ENCODE measurements at regions not wholly inside any gene's neighbourhood (a gene's known extent, or its start where the extent isn't known, plus 50 kb on each side); places are given as distances from the start of the nearest gene placed in this dataset.

DNA sequence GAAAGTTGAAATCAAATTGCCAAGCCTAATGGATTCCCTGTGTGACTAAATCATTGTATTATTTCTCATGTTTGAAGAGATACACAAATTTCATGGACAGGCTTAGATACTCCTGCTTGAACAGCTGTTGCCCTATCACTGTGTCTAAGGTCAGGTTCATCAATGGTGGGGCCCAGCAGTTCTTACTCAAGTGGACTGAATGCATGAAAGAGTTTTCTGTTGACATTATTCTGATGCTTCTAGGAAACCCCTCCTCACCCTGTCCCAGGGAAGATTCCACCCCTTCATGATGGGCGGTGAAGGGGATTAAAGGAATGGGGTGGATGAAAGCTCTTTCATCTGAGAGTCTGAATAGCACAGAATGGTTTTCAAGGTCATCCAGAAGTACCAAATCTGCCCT, 148.8 kb downstream of the INO80D start:
- DNase-seq: no peak

GRCh38 chr2:205936446-205936845, 149.5 kb downstream of the INO80D start:
- no peak for DNase-seq

DNA sequence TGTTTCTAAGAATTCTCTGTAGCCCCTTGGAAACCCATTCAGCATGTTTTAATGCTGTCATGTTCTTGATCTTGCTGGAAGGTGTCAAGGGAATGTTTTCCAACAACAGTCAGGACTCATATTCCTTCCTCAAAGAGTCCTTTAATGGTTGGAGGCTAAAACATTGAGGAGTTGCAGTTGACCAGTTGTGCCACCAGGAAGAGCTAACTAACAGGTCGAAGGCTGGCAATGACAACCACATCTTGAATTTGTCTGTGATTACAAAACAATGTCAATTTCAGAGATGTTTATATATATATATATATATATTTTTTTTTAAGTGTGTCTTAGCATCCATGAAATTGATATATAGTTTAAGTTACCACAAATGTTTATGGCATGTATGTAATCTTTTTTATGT, 151.5 kb downstream of the INO80D start:
- DNase-seq: no peak

DNA sequence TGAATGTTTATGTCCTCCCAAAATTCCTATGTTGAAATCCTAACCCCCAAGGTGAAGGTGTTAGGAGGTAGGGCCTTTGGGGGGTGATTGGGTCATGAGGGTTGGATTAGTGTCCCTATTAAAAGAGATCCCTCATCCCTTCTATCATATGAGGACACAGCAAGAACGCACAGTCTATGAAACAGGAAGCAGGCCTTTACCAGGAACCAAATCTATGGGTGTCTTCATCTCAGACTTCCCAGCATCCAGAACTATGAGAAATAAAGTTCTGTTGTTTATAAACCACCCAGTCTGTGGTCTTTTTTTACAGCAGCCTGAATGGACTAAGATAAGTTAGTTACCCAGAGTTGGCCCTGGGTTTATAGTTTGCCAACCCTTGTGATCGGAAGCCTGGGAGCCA, 153.1 kb downstream of the INO80D start:
- no peak for DNase-seq

- no peak for DNase-seq
Measured at GRCh38 chr2:205931388-205931787, 154.6 kb downstream of the INO80D start.

GRCh38 chr2:205930209-205930608, 155.8 kb downstream of the INO80D start:
- DNase-seq: no peak

GRCh38 chr2:205929246-205929942, 156.6 kb downstream of the INO80D start:
- no peak for DNase-seq

DNA sequence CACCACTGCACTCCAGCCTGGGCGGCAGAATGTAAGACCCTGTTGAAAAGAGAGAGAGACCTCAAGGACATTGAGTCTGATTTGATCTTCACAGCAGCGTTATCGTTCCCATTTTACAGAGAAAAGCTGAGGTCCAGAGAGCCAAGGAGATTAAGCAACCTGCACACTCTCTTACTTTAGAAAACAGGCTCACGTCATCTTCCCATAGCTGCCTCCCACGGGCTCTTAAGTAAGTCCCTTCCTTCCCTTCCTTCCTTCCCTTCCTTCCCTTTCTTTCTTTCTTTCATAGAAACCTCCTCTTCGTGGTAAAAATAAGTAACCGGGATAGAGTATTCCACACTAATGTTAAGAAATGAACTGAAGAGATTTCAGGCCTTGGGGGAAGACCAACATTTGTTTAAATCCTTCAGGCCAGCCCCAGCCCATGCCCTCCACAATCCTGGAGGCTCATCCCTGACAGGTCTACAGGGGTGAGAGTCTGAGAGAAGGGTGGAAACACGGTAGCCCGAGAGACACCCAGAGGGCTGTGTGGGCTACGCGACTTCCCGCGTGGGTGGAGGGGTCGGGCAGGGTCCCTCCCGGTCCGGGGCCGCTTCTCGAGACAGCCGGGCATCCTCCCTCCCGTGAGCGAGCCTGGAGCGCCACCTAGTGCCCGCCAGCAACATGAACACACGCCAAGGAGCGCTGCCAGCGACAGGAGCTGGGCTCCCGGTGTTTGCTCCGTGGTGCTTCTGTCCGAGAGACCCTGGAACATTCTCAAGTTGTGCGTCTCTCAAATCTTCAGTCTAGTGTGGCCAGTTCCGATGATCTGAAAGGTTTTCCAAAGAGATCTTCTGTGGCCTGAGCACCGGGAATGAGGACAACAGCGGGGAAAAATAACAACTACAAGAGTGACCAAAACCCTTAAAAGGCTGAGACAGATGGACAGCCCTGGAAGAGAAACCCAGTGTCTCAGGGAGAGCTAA, 160.3 kb downstream of the INO80D start:
- no peak for DNase-seq

GRCh38 chr2:205924676-205925075, 161.3 kb downstream of the INO80D start:
- DNase-seq: no peak

DNA sequence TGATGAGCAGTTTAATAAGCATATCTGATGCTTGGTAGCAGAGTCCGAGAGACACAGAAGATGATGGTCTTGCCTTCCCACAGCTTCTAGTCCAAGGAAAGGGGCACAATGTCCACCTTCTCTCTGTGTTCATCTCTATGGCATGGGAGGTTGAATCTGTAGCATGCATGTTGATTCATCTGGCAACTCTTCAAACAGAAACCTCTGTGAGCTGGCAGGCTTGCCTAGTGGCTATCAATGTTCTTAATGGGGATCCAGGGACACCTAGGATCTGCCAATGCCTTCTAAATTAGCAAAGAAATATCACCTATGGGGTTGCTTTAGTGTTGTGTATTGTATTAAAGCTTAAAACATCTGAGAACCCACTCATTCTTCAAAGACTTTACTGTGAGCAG, 170.8 kb downstream of the INO80D start:
- DNase-seq: no peak

- DNase-seq: no peak
Measured at GRCh38 chr2:205914213-205915129, 171.5 kb downstream of the INO80D start.

- no peak for DNase-seq
Measured at GRCh38 chr2:205913668-205914067, 172.3 kb downstream of the INO80D start.

GRCh38 chr2:205911306-205911705, 174.7 kb downstream of the INO80D start:
- DNase-seq: no peak

- DNase-seq: no peak
Measured at GRCh38 chr2:205909184-205909572, 176.8 kb downstream of the INO80D start.

DNA sequence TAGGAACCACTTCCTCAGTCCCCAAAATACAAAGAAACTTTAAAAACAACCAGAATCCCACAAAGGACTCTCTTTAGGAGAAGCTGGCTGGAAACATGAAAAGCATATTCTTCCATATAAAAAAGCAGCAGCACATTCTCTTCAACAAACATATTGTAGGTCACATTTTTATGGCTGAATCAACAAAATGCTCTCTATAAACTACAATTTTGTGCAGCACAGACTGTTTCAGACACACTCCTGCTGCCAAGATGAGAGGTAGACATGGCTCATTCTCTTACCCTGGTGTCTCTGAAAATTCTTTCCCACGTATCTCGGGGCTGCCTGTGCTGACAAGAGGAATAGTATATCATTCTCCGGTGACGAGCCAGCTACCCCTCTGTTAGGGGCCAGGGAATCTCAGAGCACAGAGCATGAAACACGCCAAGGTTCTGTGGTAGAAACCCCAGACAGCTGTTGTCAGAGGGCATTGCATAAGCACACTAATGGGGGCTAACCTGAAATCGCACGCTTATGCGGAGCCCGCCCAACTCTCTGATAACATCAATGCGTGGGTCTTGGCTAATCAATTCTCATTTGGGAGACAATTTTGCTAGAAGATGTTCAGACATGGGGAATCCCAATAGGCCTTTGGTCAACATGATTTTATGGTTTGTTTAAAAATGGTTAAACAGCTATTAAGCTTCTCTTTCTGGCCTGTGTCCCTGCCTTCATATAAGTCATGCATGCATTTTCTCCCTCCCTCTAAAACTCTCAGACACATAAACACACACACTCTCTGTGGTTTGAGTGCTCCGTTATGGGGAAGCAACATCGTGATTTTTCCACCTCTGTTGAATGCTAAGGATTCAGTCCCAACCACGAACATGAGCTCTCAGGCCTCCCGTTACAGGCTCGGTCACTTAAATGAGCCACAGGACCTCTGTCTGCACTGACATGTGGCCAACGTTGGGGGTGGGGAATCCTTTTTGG, 177.5 kb downstream of the INO80D start:
- DNase-seq: no peak

- no peak for DNase-seq
Measured at GRCh38 chr2:205906419-205906818, 179.6 kb downstream of the INO80D start.

- DNase-seq: no peak
Measured at GRCh38 chr2:205905576-205905975, 180.4 kb downstream of the INO80D start.

DNA sequence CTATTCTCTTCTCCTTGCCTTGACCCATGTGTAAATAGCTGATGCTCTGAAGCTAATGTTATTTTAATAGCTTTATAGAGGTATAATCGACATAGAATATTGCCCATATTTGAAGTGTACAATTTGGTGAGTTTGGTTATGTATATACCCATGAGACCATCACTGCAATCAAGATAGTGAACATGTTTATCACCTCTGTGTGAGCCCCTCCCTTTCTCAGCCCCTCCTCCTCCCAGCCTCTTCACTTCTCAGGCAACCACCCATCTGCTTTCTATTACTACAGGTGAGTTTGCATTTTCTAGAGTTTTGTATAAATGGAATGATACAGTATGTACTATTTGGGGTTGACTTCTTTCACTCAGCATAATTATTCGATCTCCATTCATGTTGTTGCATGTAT, 181.1 kb downstream of the INO80D start:
- DNase-seq: no peak

DNA sequence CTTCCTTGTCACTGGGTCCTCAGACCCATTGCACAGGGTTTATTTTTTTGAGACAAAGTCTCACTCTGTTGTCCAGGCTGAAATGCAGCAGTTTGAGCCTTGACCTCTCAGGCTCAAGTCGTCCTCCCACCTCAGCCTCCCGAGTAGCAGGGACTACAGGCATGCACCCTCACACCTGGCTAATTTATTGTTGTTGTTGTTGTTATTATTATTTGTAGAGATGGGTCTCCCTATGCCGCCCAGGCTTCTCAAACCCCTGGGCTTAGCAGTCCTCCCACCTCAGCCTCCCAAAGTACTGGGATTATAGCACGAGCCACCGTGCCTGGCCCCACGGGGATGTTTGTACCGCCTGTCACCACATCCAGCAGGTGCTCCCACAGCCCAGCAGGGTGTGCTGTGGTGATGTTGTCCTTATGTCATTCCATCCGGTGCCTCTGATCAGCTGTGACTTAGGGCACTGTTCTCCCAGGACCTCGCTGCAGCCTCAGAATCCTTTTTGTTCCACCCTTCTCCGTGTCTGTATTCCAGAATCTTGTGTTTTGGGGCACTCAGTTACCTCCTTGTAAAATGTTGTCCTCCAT, 182.3 kb downstream of the INO80D start:
- DNase-seq: no peak

DNA sequence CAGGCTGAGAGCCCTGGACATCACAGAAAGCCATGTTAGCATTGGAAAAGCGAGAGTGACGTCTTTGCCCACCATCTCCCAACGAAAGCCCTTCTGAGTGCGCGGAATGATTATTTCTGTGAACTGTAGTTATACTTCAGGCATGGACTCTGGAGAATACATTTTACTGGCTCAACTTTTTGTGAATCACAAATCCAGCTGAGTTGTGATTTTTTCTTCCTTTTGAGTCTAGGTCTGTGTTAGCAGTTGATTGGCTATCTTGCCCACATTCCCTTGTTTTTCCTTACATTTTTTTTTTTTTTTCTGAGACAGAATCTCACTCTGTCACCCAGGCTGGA, 183.1 kb downstream of the INO80D start:
- DNase-seq: no peak

- DNase-seq: no peak
Measured at GRCh38 chr2:205902041-205902899, 183.7 kb downstream of the INO80D start.
